Large intestine (tissue), 3 donors: ENCODE measurements at regions not wholly inside any gene's neighbourhood (a gene's known extent, or its start where the extent isn't known, plus 50 kb on each side); places are given as distances from the start of the nearest gene placed in this dataset.
A peak's percentile ranks its signal among the peaks of the same experiment; 100 is the strongest.

Source experiments
- DNase-seq, 2 donors: peaks; one replicate each; pipeline versions ENCODE4 v3.0.0 to v3.0.0-alpha.2; 2013
- H3K27ac ChIP-seq: one replicate; pipeline ENCODE4 v1.5.1; 2013; ENCODE audit warnings: low read length
- H3K27me3 ChIP-seq: 2 replicates; pipeline ENCODE4 v1.6.1; 2013; ENCODE audit warnings: low read length; ENCODE audit not compliant: control insufficient read depth, insufficient read depth
- H3K36me3 ChIP-seq: 2 replicates; pipeline ENCODE4 v1.6.1; 2013; ENCODE audit warnings: low read length; ENCODE audit not compliant: control insufficient read depth, insufficient read depth
- H3K4me1 ChIP-seq: one replicate; pipeline ENCODE4 v1.6.1; 2013; ENCODE audit warnings: low read length; ENCODE audit not compliant: control insufficient read depth, insufficient read depth
- H3K4me3 ChIP-seq: one replicate; pipeline ENCODE4 v1.5.1; 2013; ENCODE audit warnings: low read length
- H3K9me3 ChIP-seq: one replicate; pipeline ENCODE4 v1.6.1; 2013; ENCODE audit warnings: mild to moderate bottlenecking, low read depth, low read length, moderate library complexity; ENCODE audit not compliant: control insufficient read depth
- WGBS: methylation state at CpG from one replicate; pipeline ENCODE4 v1.1.5; 2013; ENCODE audit warnings: low lambda C conversion rate; ENCODE audit not compliant: insufficient coverage; 5-methylcytosine and 5-hydroxymethylcytosine counted together

- no CpG with 5 or more reads among the region's 6 CpGs for WGBS
- Histone ChIP-seq H3K4me1 (no peaks in the 10 kb centered on the region), H3K27me3 (no peaks in the 10 kb centered on the region), H3K9me3 (no peaks in the 10 kb centered on the region), H3K4me3 (no peak overlapping the region), H3K27ac (no peak overlapping the region), H3K36me3 (no peaks in the 10 kb centered on the region)
- DNase-seq = no peak
Measured at GRCh38 chr16:56115817-56116576, 75.3 kb upstream of the GNAO1 start.

- WGBS = 57% methylated on average over 1 of the region's 2 CpGs
- no peaks in the 10 kb centered on the region for H3K27me3 ChIP-seq
- H3K36me3 ChIP-seq = no peaks in the 10 kb centered on the region
- H3K27ac ChIP-seq = no peak overlapping the region
- H3K4me3 ChIP-seq = no peak overlapping the region
- DNase-seq = no peak
- H3K9me3 ChIP-seq = no peaks in the 10 kb centered on the region
- H3K4me1 ChIP-seq = no peaks in the 10 kb centered on the region
Measured at GRCh38 chr16:56113223-56113622, 78.1 kb upstream of the GNAO1 start.

GRCh38 chr16:56111100-56111499 is 80.2 kb upstream of the GNAO1 start:
- no peaks in the 10 kb centered on the region for H3K9me3 ChIP-seq
- 50% methylated on average over 2 of the region's 5 CpGs for WGBS
- no peak for DNase-seq
- H3K36me3 ChIP-seq = no peaks in the 10 kb centered on the region
- H3K27me3 ChIP-seq = no peaks in the 10 kb centered on the region
- no peak overlapping the region for H3K27ac ChIP-seq
- no peak overlapping the region for H3K4me3 ChIP-seq
- H3K4me1 ChIP-seq = no peaks in the 10 kb centered on the region

- DNase-seq = no peak
- Histone ChIP-seq H3K27me3 (no peaks in the 10 kb centered on the region), H3K36me3 (no peaks in the 10 kb centered on the region), H3K27ac (no peak overlapping the region), H3K4me1 (no peaks in the 10 kb centered on the region), H3K4me3 (no peak overlapping the region), H3K9me3 (no peaks in the 10 kb centered on the region)
- WGBS = 90% methylated on average over 2 of the region's 4 CpGs
Measured at GRCh38 chr16:56109994-56110393, 81.3 kb upstream of the GNAO1 start.

GRCh38 chr16:56109205-56109604 is 82.1 kb upstream of the GNAO1 start:
- WGBS = no CpG with 5 or more reads among the region's 1 CpG
- Histone ChIP-seq H3K9me3 (no peaks in the 10 kb centered on the region), H3K4me1 (no peaks in the 10 kb centered on the region), H3K4me3 (no peak overlapping the region), H3K27ac (no peak overlapping the region), H3K36me3 (no peaks in the 10 kb centered on the region), H3K27me3 (no peaks in the 10 kb centered on the region)
- DNase-seq = no peak

- Histone ChIP-seq H3K36me3 (no peaks in the 10 kb centered on the region), H3K4me1 (no peaks in the 10 kb centered on the region), H3K27me3 (no peaks in the 10 kb centered on the region), H3K27ac (no peak overlapping the region), H3K4me3 (no peak overlapping the region), H3K9me3 (no peaks in the 10 kb centered on the region)
- WGBS = 80% methylated on average over 2 of the region's 4 CpGs
- no peak for DNase-seq
Measured at GRCh38 chr16:56108724-56109123, 82.6 kb upstream of the GNAO1 start.

GRCh38 chr16:56108056-56108471 is 83.2 kb upstream of the GNAO1 start:
- H3K27me3 ChIP-seq = no peaks in the 10 kb centered on the region
- H3K9me3 ChIP-seq = no peaks in the 10 kb centered on the region
- no peaks in the 10 kb centered on the region for H3K36me3 ChIP-seq
- DNase-seq = no peak
- no peak overlapping the region for H3K4me3 ChIP-seq
- no peaks in the 10 kb centered on the region for H3K4me1 ChIP-seq
- no peak overlapping the region for H3K27ac ChIP-seq
- no CpG with 5 or more reads among the region's 2 CpGs for WGBS

- H3K36me3 ChIP-seq = no peaks in the 10 kb centered on the region
Measured at GRCh38 chr16:56106527-56106926, 84.8 kb upstream of the GNAO1 start.

GRCh38 chr16:56102906-56103305 is 88.4 kb upstream of the GNAO1 start:
- 94% methylated on average over 3 of the region's 3 CpGs for WGBS
- no peak overlapping the region for H3K4me3 ChIP-seq
- H3K4me1 ChIP-seq = no peaks in the 10 kb centered on the region
- no peaks in the 10 kb centered on the region for H3K9me3 ChIP-seq
- H3K27me3 ChIP-seq = no peaks in the 10 kb centered on the region
- H3K36me3 ChIP-seq = no peaks in the 10 kb centered on the region
- DNase-seq = no peak
- peak overlapping the region; percentile 36 for H3K27ac ChIP-seq

More at GRCh38 chr16:56106527-56106926, 84.8 kb upstream of the GNAO1 start:
- Histone ChIP-seq H3K27ac (no peak overlapping the region), H3K9me3 (no peaks in the 10 kb centered on the region), H3K4me1 (no peaks in the 10 kb centered on the region), H3K27me3 (no peaks in the 10 kb centered on the region), H3K4me3 (no peak overlapping the region)
- no CpG with 5 or more reads among the region's 6 CpGs for WGBS
- no peak for DNase-seq

- peak overlapping the region; percentile 36 for H3K27ac ChIP-seq
- H3K36me3 ChIP-seq = no peaks in the 10 kb centered on the region
- H3K27me3 ChIP-seq = no peaks in the 10 kb centered on the region
- WGBS = no CpG with 5 or more reads among the region's 13 CpGs
- H3K4me3 ChIP-seq = no peak overlapping the region
- no peaks in the 10 kb centered on the region for H3K4me1 ChIP-seq
- peak; percentile 37 to 41 for DNase-seq
- H3K9me3 ChIP-seq = no peaks in the 10 kb centered on the region
Measured at GRCh38 chr16:56102183-56102686, 89.1 kb upstream of the GNAO1 start.

GRCh38 chr16:56101480-56101879 is 89.8 kb upstream of the GNAO1 start:
- DNase-seq = no peak
- Histone ChIP-seq H3K36me3 (no peaks in the 10 kb centered on the region), H3K4me3 (no peak overlapping the region), H3K4me1 (no peaks in the 10 kb centered on the region), H3K9me3 (no peaks in the 10 kb centered on the region), H3K27ac (peak overlapping the region; percentile 36), H3K27me3 (no peaks in the 10 kb centered on the region)
- WGBS = 85% methylated on average over 2 of the region's 5 CpGs
